Uterus (tissue), 3 donors: ENCODE measurements at regions not wholly inside any gene's neighbourhood (a gene's known extent, or its start where the extent isn't known, plus 50 kb on each side); places are given as distances from the start of the nearest gene placed in this dataset.

Source experiments
- DNase-seq, 2 donors: peaks; one replicate each; pipeline ENCODE4 v3.0.0-alpha.2; 2019 to 2020
- H3K27ac ChIP-seq, 2 donors: fragments of 200-600 bp; sonication (generic); 1 replicate in 1 of 2; 2 replicates in 1 of 2; pipeline ENCODE4 v1.5.1; 2016 to 2018
- H3K27me3 ChIP-seq, 2 donors: fragments of 200-600 bp; sonication (generic); one replicate each; pipeline ENCODE4 v1.5.1; 2018 to 2019; ENCODE audit warnings: control low read depth in 1 of 2
- H3K36me3 ChIP-seq, 2 donors: fragments of 200-600 bp; sonication (generic); one replicate each; pipeline ENCODE4 v1.5.1; 2019; ENCODE audit warnings: control low read depth in 1 of 2
- H3K4me1 ChIP-seq, 2 donors: fragments of 200-600 bp; sonication (generic); one replicate each; pipeline ENCODE4 v1.5.1; 2018 to 2019; ENCODE audit warnings: control low read depth in 1 of 2
- H3K4me3 ChIP-seq, 2 donors: fragments of 200-600 bp; sonication (generic); 1 replicate in 1 of 2; 2 replicates in 1 of 2; pipeline ENCODE4 v1.5.1; 2018 to 2019; ENCODE audit warnings: mild to moderate bottlenecking in 1 of 2
- H3K9me3 ChIP-seq, 2 donors: fragments of 200-600 bp; sonication (generic); one replicate each; pipeline ENCODE4 v1.5.1; 2019; ENCODE audit warnings: control low read depth in 1 of 2
- POLR2A ChIP-seq, 2 donors: fragments of 450-650 bp; IDR thresholded peaks; one replicate each; pipeline ENCODE4 v1.6.1; 2016; ENCODE audit warnings: antibody characterized with exemption in 2 of 2, mild to moderate bottlenecking in 1 of 2, moderate library complexity in 1 of 2
- intact Hi-C: fragments of 100-400 bp; cut with DNase I; formaldehyde crosslinking; loops from one replicate; pipeline ENCODE4 v1.15.1; 2023; ENCODE audit warnings: low total_unique reads
- TF ChIP-seq, protein P1 (sequence below), 4 experiments: fragments of 200-600 bp in 2 of 4; fragments of 450-650 bp in 2 of 4; sonication (generic) in 2 of 4; IDR thresholded peaks; one replicate each; pipeline ENCODE4 v1.5.1; 2016 to 2019; ENCODE audit warnings: antibody characterized with exemption in 4 of 4, mild to moderate bottlenecking in 2 of 4, moderate library complexity in 1 of 4
- donor health status: DM: yes; HTN: yes; CAD: no.

DNA sequence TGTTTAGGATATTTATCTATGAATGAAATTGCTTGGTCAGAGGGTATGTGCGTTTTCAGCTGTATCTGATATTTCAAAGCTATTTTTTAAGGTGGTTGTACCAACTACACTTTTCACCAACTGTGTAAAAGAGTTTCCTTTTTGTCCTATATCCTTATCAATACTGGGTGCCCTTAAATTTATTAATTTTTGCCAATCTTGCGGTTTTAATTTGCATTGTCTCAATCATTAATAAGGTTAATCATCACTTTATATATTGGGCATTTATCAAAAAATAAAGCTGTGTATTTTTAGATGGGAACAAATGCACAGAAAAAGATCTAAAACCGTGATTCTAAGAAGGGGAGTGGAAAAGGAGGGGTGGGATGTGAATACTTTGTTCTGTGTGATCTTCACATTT is 66.7 kb upstream of the SALL4 start:
- no peak for DNase-seq
- H3K4me3 ChIP-seq: no peak overlapping the region
- H3K36me3 ChIP-seq: no peaks in the 10 kb centered on the region
- H3K27ac ChIP-seq: no peak overlapping the region
- TF ChIP-seq POLR2A (IDR thresholded peaks at IDR 0.05): no peak
- TF ChIP-seq, protein P1, sequence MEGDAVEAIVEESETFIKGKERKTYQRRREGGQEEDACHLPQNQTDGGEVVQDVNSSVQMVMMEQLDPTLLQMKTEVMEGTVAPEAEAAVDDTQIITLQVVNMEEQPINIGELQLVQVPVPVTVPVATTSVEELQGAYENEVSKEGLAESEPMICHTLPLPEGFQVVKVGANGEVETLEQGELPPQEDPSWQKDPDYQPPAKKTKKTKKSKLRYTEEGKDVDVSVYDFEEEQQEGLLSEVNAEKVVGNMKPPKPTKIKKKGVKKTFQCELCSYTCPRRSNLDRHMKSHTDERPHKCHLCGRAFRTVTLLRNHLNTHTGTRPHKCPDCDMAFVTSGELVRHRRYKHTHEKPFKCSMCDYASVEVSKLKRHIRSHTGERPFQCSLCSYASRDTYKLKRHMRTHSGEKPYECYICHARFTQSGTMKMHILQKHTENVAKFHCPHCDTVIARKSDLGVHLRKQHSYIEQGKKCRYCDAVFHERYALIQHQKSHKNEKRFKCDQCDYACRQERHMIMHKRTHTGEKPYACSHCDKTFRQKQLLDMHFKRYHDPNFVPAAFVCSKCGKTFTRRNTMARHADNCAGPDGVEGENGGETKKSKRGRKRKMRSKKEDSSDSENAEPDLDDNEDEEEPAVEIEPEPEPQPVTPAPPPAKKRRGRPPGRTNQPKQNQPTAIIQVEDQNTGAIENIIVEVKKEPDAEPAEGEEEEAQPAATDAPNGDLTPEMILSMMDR (IDR thresholded peaks at IDR 0.05): no peak
- intact Hi-C loops: no loop called here
- H3K4me1 ChIP-seq: no peaks in the 10 kb centered on the region
- no peaks in the 10 kb centered on the region for H3K27me3 ChIP-seq
- H3K9me3 ChIP-seq: no peaks in the 10 kb centered on the region

DNA sequence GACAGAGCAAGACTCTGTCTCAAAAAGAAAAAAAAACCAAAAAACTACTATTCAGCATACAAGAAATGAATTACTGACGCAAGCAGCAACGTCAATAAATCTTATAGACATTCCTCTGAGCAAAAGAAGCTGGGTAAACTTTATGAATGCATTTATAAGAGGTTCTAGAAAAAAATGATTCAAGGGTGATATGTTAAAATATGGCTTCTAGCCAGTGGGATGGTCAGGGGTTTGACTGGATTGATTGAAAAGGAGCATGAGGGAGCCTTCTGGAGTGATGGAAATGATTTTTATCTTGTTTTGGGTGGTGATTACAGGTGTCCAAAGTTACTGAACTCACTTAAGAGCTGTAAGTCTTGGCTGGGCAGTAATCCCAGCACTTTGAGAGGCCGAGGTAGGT is 64.9 kb upstream of the SALL4 start:
- no peak for DNase-seq
- Histone ChIP-seq H3K36me3 (no peaks in the 10 kb centered on the region), H3K4me1 (no peaks in the 10 kb centered on the region), H3K27ac (no peak overlapping the region), H3K4me3 (no peak overlapping the region), H3K27me3 (no peaks in the 10 kb centered on the region), H3K9me3 (no peaks in the 10 kb centered on the region)
- no peak for TF ChIP-seq POLR2A (IDR thresholded peaks at IDR 0.05)
- TF ChIP-seq, protein P1 (IDR thresholded peaks at IDR 0.05): no peak
- intact Hi-C loops: no loop called here

DNA sequence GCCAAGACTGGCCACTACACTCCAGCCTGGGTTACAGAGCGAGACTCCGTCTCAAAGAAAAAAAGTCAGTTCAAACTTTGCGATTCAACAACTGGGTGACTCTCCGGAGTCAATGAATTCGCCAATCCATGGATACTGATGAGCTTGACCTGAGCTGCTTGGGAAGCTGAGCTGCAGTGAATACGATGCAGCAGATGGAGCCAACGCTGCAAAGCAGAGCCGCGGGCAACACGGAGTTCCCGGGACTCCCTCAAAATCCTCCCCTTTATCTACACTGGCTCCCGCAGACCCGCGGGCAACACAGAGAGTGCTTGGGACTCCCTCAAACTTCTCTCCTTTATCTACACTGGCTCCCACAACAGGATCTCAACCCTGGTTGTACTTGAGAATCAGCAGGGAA is 62.6 kb upstream of the SALL4 start:
- Histone ChIP-seq H3K27me3 (no peaks in the 10 kb centered on the region), H3K4me3 (no peak overlapping the region), H3K27ac (no peak overlapping the region), H3K36me3 (no peaks in the 10 kb centered on the region), H3K4me1 (no peaks in the 10 kb centered on the region), H3K9me3 (no peaks in the 10 kb centered on the region)
- DNase-seq: no peak
- intact Hi-C loops: no loop called here
- TF ChIP-seq, protein P1 (IDR thresholded peaks at IDR 0.05): no peak
- no peak for TF ChIP-seq POLR2A (IDR thresholded peaks at IDR 0.05)

DNA sequence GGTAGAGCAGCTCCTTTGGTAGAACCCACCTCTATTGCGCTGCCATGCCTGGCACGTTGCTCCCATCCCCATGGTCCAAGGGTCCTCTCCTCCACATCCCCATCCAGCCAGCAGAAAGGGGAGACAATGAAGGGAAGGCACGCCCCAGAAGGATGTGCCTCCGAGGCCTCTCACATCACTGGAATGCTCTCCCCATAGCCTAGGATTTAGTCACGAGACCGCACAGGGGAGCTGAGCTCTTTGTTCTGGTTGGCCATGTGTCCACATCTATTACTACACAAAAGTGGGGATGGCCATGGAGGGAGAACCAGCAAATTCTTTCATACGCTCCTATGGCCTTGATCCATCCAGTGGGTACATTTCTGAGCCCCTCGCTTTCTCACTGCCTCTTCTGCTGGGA is 60.5 kb upstream of the SALL4 start:
- no peak for DNase-seq
- Histone ChIP-seq H3K27ac (no peak overlapping the region), H3K9me3 (no peaks in the 10 kb centered on the region), H3K27me3 (no peaks in the 10 kb centered on the region), H3K36me3 (no peaks in the 10 kb centered on the region), H3K4me3 (no peak overlapping the region), H3K4me1 (no peaks in the 10 kb centered on the region)
- TF ChIP-seq, protein P1 (IDR thresholded peaks at IDR 0.05): no peak
- TF ChIP-seq POLR2A (IDR thresholded peaks at IDR 0.05): no peak
- intact Hi-C loops: no loop called here

DNA sequence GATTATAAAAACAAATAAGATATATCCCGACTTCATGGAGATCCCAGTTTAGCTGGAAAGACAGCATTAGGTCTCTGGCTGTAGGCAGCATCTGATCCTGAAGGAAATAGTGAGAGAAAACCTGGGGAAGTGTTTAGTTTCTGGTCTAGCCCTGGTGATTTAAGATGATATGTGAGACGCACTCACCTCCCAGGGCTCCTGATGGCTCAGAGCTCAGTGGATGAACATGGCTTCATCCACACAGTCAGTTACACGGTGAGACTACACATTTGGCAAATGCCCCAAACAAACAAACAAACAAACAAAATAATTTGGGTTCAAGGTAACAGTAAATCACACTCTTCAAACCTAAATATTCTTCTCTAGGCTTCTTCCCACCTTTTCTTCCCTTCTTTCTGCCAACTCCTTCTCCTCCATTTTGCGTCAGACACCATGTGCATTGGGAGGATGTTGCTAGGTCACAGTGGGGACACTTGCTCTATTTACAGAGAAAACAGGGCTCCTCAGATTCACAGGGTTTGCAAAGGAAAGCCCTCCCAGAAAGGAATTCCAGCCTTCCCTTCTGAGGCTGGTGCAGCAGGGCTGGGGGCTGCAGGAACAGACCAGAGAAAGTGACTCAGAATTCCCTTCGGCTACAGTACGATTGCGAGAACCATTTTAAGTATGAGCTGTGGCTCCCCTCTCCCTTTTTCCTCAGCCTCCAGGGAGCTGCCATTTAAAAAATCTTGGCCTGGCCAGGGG is 59.6 kb upstream of the SALL4 start:
- Histone ChIP-seq H3K27ac (no peak overlapping the region), H3K27me3 (no peaks in the 10 kb centered on the region), H3K4me1 (no peaks in the 10 kb centered on the region), H3K9me3 (no peaks in the 10 kb centered on the region), H3K36me3 (no peaks in the 10 kb centered on the region), H3K4me3 (no peak overlapping the region)
- DNase-seq: no peak
- intact Hi-C loops: no loop called here
- TF ChIP-seq, protein P1 (IDR thresholded peaks at IDR 0.05): no peak
- TF ChIP-seq POLR2A (IDR thresholded peaks at IDR 0.05): no peak
